ENCODE measurements at regions not wholly inside any gene's neighbourhood (a gene's known extent, or its start where the extent isn't known, plus 50 kb on each side); places are given as distances from the start of the nearest gene placed in this dataset.

GRCh38 chr1:218503102-218503501 is 158.0 kb downstream of the TGFB2 start:
- H3K27ac ChIP-seq (ENCODE audit: low read depth, low read length): no peak overlapping the region
- H2AK5ac ChIP-seq (ENCODE audit: low read depth, low read length): no peak overlapping the region
- H3K56ac ChIP-seq (replicated peaks; ENCODE audit: insufficient read length, low read depth, low read length): no peak overlapping the region
- H3K23me2 ChIP-seq (ENCODE audit: low read depth, low read length): no peaks in the 10 kb centered on the region
- CTCF ChIA-PET (ENCODE audit: partially characterized antibody): interaction anchor here (3.5 kb wide), 1 partner anchor 18 kb away, joined by 10 read pairs; no protein-coding TSS in a partner anchor
- H4K91ac ChIP-seq (replicated peaks; ENCODE audit: insufficient read length, low read length): no peak overlapping the region
- no peaks in the 10 kb centered on the region for H3K4me1 ChIP-seq (replicated peaks in 1 of 4; ENCODE audit: control insufficient read depth in 3 of 4, insufficient read depth in 4 of 4, low read length in 3 of 4)
- H2BK12ac ChIP-seq (ENCODE audit: low read depth, low read length): no peak overlapping the region
- DNase-seq (ENCODE audit: low read depth in 1 of 2, low spot score in 2 of 2) (no peak), FAIRE-seq (no peak)
- no peaks in the 10 kb centered on the region for H3K79me2 ChIP-seq (ENCODE audit: control insufficient read depth in 1 of 2, insufficient read depth in 2 of 2, low read length in 2 of 2)
- no peaks in the 10 kb centered on the region for H4K20me1 ChIP-seq (replicated peaks in 1 of 2; ENCODE audit: control insufficient read depth in 1 of 2, insufficient read depth in 2 of 2, low read length in 2 of 2)
- H3K9ac ChIP-seq (replicated peaks in 1 of 4; ENCODE audit: extremely low read depth in 1 of 4, low read depth in 3 of 4, low read length in 3 of 4): no peak overlapping the region
- H4K8ac ChIP-seq (ENCODE audit: extremely low read depth, insufficient read depth, low read length): no peak overlapping the region
- H3K4me2 ChIP-seq (ENCODE audit: insufficient read depth in 1 of 2, low read depth in 2 of 2, low read length in 2 of 2): no peak overlapping the region
- no peak overlapping the region for H3K4me3 ChIP-seq (ENCODE audit: extremely low read depth in 1 of 4, insufficient read depth in 2 of 4, low read depth in 3 of 4, low read length in 4 of 4)
- H2BK120ac ChIP-seq (replicated peaks; ENCODE audit: low read depth, low read length): no peak overlapping the region
- no peak overlapping the region for H2AFZ ChIP-seq (ENCODE audit: low read length)
- no peaks in the 10 kb centered on the region for H3K36me3 ChIP-seq (ENCODE audit: control insufficient read depth in 2 of 4, insufficient read depth in 4 of 4, low read length in 3 of 4)
- no peak overlapping the region for H3K23ac ChIP-seq (ENCODE audit: insufficient read length)
- H2BK20ac ChIP-seq (ENCODE audit: low read length): no peak overlapping the region
- no peak overlapping the region; the same call in 1 of the 2 replicates for H3K18ac ChIP-seq (ENCODE audit: extremely low read depth, low read length)
- no peak overlapping the region for H4K5ac ChIP-seq (ENCODE audit: insufficient read length, low read depth, low read length)
- POLR2A ChIA-PET (ENCODE audit: partially characterized antibody): interaction anchor here (0.6 to 1.2 kb wide), 2 partner anchors 9 to 331 kb away, joined by 3 read pairs; no protein-coding TSS in a partner anchor
- no peak overlapping the region for H3K14ac ChIP-seq (ENCODE audit: insufficient read length)
- H2BK15ac ChIP-seq (ENCODE audit: low read length): no peak overlapping the region
- no peaks in the 10 kb centered on the region for H3K27me3 ChIP-seq (replicated peaks in 1 of 4; ENCODE audit: control insufficient read depth in 3 of 4, extremely low read depth in 1 of 4, insufficient read depth in 3 of 4, low read length in 3 of 4)
- no peak overlapping the region for H3K4ac ChIP-seq (replicated peaks; ENCODE audit: insufficient read length, low read depth, low read length)
- no peaks in the 10 kb centered on the region for H3K79me1 ChIP-seq (ENCODE audit: low read depth, low read length)
- H2BK5ac ChIP-seq (ENCODE audit: low read depth, low read length): no peak overlapping the region
- H3K9me3 ChIP-seq (ENCODE audit: insufficient read depth in 2 of 2, low read depth in 1 of 2, low read length in 1 of 2): peaks cover 8 to 10% of the 10 kb centered on the region in 2 experiments
- TF ChIP-seq CBX5 (IDR thresholded peaks at IDR 0.05; ENCODE audit: low read depth, low read length): no peak
- no peak for TF ChIP-seq NANOG (IDR thresholded peaks at IDR 0.05; ENCODE audit: insufficient read depth, low read depth, low read length, poor library complexity, severe bottlenecking)
- TF ChIP-seq ASH2L (IDR thresholded peaks at IDR 0.05; ENCODE audit: low read length): no peak
- no peak for TF ChIP-seq TAF7 (optimal IDR thresholded peaks at IDR 0.05; ENCODE audit: borderline replicate concordance, low read depth, low read length)
- no peak for TF ChIP-seq TEAD4 (IDR thresholded peaks at IDR 0.05; ENCODE audit: low read depth, low read length)
- no peak for TF ChIP-seq KDM1A (IDR thresholded peaks at IDR 0.05; ENCODE audit: borderline replicate concordance, low read length)
- TF ChIP-seq TBP (IDR thresholded peaks at IDR 0.05; ENCODE audit: low read depth, low read length): no peak
- no peak for TF ChIP-seq POLR2A (IDR thresholded peaks at IDR 0.05; ENCODE audit: control extremely low read depth in 1 of 2, low read depth in 2 of 2, low read length in 2 of 2)
- TF ChIP-seq POU5F1 (IDR thresholded peaks at IDR 0.05; ENCODE audit: low read depth, low read length): no peak
- no peak for TF ChIP-seq CTCF (IDR thresholded peaks at IDR 0.05; ENCODE audit: control extremely low read depth in 1 of 3, insufficient read depth in 1 of 3, low read depth in 1 of 3, low read length in 3 of 3)
- no peak for TF ChIP-seq BCL11A (IDR thresholded peaks at IDR 0.05; ENCODE audit: low read depth in 2 of 2, low read length in 2 of 2)
- TF ChIP-seq CHD2 (IDR thresholded peaks at IDR 0.05; ENCODE audit: low read length): no peak
- no peak for TF ChIP-seq PHF8 (conservative IDR thresholded peaks at IDR 0.05; ENCODE audit: low read depth, low read length)
- no peak for TF ChIP-seq TCF12 (IDR thresholded peaks at IDR 0.05; ENCODE audit: low read depth, low read length)
